Retinal pigment epithelial cell (primary cell): ENCODE measurements at regions not wholly inside any gene's neighbourhood (a gene's known extent, or its start where the extent isn't known, plus 50 kb on each side); places are given as distances from the start of the nearest gene placed in this dataset.

ENCODE experiments used
- DNase-seq: peaks from one replicate; pipeline ENCODE4 v3.0.0-alpha.2; 2010; ENCODE audit warnings: low read depth
- H3K4me3 ChIP-seq: 2 replicates; pipeline ENCODE4 v1.5.1; 2011; ENCODE audit warnings: mild to moderate bottlenecking, low read length, control low read depth, moderate library complexity
- TF ChIP-seq, protein P1 (sequence below): conservative IDR thresholded peaks from 2 replicates; pipeline ENCODE4 v1.5.1; 2011; ENCODE audit warnings: low read depth, low read length, control low read depth, inconsistent platforms

DNA sequence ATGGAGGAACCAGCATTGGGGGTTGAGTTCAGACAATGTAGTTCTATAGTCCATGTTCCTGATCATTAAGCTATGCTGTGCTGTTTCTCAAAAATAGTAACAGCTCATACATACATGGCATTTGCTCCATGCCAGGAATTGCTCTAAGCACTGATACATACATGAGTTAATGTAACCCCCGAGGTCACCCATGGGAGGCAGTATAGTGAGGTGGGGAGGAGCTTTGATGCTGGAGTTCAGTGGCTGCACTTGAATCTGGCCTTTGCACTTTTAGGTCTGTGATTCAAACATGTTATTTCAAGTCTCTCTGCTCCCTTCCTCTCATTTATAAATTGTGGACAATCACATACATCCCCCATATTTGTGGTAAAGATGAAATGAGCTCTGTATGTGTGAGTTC lies 223.1 kb upstream of the WSB1 start:
- TF ChIP-seq, protein P1, sequence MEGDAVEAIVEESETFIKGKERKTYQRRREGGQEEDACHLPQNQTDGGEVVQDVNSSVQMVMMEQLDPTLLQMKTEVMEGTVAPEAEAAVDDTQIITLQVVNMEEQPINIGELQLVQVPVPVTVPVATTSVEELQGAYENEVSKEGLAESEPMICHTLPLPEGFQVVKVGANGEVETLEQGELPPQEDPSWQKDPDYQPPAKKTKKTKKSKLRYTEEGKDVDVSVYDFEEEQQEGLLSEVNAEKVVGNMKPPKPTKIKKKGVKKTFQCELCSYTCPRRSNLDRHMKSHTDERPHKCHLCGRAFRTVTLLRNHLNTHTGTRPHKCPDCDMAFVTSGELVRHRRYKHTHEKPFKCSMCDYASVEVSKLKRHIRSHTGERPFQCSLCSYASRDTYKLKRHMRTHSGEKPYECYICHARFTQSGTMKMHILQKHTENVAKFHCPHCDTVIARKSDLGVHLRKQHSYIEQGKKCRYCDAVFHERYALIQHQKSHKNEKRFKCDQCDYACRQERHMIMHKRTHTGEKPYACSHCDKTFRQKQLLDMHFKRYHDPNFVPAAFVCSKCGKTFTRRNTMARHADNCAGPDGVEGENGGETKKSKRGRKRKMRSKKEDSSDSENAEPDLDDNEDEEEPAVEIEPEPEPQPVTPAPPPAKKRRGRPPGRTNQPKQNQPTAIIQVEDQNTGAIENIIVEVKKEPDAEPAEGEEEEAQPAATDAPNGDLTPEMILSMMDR = no peak
- no peak overlapping the region for H3K4me3 ChIP-seq
- no peak for DNase-seq

DNA sequence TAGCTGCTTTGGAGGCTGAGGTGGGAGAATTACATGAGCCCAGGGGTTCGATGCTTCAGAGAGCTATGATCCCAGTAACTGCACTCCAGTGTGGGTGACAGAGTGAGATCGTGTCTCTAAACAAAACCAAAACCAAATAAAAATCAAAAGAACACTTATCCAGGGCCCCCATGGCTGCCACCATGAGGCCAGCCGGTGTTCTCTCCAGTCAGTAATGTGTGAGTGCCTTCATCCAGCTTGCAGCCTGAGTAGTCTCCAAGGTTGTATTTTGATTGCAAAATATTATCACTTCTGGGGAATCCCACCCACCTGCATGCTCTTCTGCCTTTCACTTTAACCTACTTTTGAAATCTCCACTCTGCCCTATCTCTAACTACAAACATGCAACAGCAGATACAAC lies 221.0 kb upstream of the WSB1 start:
- DNase-seq = no peak
- H3K4me3 ChIP-seq = no peak overlapping the region
- TF ChIP-seq, protein P1 = no peak

DNA sequence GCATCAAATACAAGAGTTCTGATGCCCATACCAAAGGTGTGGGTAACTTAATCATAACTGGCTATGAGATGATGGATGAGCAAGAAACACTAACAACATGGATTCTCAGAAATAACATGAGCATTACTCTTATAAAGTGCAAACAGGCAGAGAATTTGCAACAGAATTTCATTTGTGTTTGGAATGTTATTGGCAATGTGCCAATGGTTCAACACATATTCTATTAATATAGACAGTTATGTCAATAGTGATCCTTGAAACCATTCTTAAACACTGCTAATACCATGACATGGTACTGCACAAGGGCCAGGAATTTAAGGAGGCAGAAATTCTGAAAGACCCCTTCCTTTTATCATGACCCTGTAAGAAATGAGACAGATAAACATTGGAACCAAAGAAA lies 217.1 kb upstream of the WSB1 start:
- TF ChIP-seq, protein P1 = no peak
- no peak for DNase-seq
- no peak overlapping the region for H3K4me3 ChIP-seq

DNA sequence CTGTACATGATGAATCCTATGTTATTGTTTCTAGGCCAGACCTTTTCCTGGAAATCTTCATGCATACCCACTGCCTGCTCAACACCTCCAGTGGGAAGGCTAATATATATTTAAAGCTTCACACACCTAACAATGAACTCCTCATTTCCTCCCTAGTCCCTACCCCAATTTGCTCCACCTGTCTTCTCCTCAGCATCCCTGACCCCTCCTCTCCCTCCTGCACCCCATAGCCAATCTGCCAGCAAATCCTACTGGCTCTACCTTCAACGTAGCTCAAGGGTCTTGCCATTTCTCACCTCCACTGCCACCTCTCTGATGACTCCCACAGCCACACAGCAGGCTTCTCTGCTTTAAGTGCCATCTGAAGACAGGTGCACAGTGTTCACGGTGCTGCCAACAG lies 215.6 kb upstream of the WSB1 start:
- no peak for DNase-seq
- H3K4me3 ChIP-seq = no peak overlapping the region
- TF ChIP-seq, protein P1 = no peak

DNA sequence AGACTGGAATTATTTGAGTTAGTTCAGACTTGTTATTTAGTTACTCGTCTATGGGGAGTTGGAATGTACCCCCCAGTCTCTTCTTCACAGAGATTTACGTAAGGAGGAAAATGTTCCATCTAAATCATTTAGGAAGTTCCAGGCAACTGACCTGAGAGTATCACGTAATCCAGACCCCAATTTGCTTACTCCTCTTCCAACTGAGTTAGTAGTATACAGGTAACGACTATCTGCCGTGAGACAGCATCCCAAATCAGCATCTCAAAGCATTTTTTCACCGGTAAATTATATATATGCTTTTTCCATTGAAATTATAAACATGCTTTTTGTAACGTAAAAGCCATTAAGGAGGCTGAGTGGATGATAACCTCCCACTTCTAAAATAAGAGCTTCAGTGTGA lies 214.3 kb upstream of the WSB1 start:
- no peak overlapping the region for H3K4me3 ChIP-seq
- DNase-seq = no peak
- TF ChIP-seq, protein P1 = no peak

DNA sequence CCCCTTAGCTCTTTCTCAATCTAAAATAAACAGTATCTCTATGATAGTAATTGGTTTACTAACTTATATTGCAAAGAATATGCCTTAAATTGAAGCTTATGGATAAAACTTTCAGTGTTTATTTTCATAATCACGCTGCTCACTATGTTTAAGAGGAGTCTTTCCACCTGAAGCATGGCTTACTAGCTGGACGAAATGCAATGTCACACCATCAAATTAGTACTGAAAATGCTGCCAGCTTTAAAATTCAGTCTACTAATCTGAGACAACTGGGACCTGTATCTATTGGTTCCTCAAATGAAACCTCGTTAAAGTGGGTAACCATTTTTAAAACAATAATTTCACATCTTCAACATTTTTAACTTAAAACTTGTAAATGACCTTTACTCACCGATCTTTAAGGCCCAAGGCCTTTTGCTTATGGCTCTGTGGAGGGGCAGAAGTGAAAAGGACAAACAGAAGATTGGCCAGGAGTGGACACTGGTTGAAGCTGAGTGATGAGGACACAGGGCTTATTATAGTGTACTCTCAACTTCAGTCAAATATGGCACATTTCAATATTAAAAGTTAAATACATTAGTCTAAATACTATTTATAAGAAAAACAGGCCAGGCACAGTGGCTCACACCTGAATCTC lies 212.8 kb upstream of the WSB1 start:
- TF ChIP-seq, protein P1 = no peak
- DNase-seq = no peak
- no peak overlapping the region for H3K4me3 ChIP-seq

DNA sequence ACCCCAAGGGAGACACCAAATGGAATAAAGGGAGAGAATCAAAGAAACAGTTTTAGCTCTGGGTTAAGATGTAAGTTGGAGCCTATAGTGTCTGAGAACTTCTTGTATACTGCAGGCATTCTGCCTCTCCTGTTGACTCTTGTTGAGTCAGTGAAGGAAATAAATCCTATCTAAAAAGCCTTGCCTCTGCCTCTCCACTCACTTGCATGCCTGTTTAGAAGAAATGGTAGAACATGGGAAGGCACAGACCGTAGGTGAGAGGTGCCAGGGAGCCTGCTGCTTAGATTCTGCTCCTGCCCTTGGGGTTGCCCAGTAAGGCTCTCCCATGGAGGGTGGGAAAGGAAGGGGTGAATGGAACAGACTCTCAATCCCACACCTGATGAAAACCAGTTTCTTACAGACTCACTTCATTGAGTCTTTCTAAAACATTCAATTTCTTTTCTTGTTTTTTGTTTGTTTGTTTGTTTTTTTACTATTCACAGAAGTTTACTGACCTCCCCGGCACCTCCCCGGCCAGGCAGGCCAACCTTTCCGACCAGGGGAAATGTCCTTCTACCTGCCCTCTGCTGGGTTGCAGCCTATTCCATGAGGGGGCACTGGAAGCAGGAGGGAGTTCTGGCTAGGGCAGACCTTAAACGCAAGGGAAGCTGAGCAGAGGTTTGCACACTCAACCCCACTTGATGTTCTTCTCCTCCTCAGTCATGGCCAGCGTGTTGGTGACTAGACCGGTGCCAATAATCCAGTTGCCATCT lies 211.7 kb upstream of the WSB1 start:
- no peak overlapping the region for H3K4me3 ChIP-seq
- DNase-seq = no peak
- TF ChIP-seq, protein P1 = no peak
